ENCODE measurements at regions not wholly inside any gene's neighbourhood (a gene's known extent, or its start where the extent isn't known, plus 50 kb on each side); places are given as distances from the start of the nearest gene placed in this dataset.

GRCh38 chr14:58978343-58978742, 210.1 kb upstream of the DAAM1 start:
- no peaks in the 10 kb centered on the region for H3K9me3 ChIP-seq (replicated peaks in 1 of 2; ENCODE audit: control insufficient read depth in 1 of 2, insufficient read depth in 1 of 2, low read length in 2 of 2)
- no peaks in the 10 kb centered on the region for H3K27me3 ChIP-seq (ENCODE audit: control insufficient read depth in 2 of 2, insufficient read depth in 2 of 2, low read length in 2 of 2)
- intact Hi-C loops (cut with micrococcal nuclease): no loop called here
- Mint-ChIP-seq H3K4me3 (no peak overlapping the region), H3K27ac (no peak overlapping the region), H3K27me3 (ENCODE audit: low read depth in 3 of 3) (peaks cover 0 to 2% (median 0%) of the 10 kb centered on the region in 3 donors), H3K36me3 (no peaks in the 10 kb centered on the region), H3K9me3 (no peaks in the 10 kb centered on the region), H3K4me1 (no peaks in the 10 kb centered on the region)
- TF ChIP-seq, protein P1, sequence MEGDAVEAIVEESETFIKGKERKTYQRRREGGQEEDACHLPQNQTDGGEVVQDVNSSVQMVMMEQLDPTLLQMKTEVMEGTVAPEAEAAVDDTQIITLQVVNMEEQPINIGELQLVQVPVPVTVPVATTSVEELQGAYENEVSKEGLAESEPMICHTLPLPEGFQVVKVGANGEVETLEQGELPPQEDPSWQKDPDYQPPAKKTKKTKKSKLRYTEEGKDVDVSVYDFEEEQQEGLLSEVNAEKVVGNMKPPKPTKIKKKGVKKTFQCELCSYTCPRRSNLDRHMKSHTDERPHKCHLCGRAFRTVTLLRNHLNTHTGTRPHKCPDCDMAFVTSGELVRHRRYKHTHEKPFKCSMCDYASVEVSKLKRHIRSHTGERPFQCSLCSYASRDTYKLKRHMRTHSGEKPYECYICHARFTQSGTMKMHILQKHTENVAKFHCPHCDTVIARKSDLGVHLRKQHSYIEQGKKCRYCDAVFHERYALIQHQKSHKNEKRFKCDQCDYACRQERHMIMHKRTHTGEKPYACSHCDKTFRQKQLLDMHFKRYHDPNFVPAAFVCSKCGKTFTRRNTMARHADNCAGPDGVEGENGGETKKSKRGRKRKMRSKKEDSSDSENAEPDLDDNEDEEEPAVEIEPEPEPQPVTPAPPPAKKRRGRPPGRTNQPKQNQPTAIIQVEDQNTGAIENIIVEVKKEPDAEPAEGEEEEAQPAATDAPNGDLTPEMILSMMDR (IDR thresholded peaks at IDR 0.05): no peak
- no peak overlapping the region for H3K4me3 ChIP-seq (replicated peaks in 1 of 3; ENCODE audit: low read depth in 2 of 3, low read length in 3 of 3)
- H3K36me3 ChIP-seq (replicated peaks in 1 of 2; ENCODE audit: control insufficient read depth in 1 of 2, insufficient read depth in 2 of 2, low read length in 2 of 2): no peaks in the 10 kb centered on the region
- no peak overlapping the region for H3K27ac ChIP-seq (ENCODE audit: low read depth in 1 of 2, low read length in 2 of 2)
- H3K4me1 ChIP-seq (ENCODE audit: control insufficient read depth in 1 of 2, insufficient read depth in 2 of 2, low read length in 2 of 2): no peaks in the 10 kb centered on the region
- no peak overlapping the region for H2AFZ ChIP-seq (ENCODE audit: insufficient read depth, low read depth, low read length, poor library complexity, severe bottlenecking)
- DNase-seq: no peak
- no peaks in the 10 kb centered on the region for H4K20me1 ChIP-seq (ENCODE audit: insufficient read depth, low read length)
- WGBS (ENCODE audit: insufficient coverage): 100% methylated on average over 2 of the region's 4 CpGs
- no peak overlapping the region for H3K9ac ChIP-seq (ENCODE audit: insufficient read depth, low read length, poor library complexity, severe bottlenecking)
- H3K79me2 ChIP-seq (ENCODE audit: insufficient read depth, low read length): no peaks in the 10 kb centered on the region
- no peak overlapping the region for H3K4me2 ChIP-seq (replicated peaks; ENCODE audit: extremely low read depth, low read length, poor library complexity, severe bottlenecking)

GRCh38 chr14:58979325-58979724, 209.1 kb upstream of the DAAM1 start:
- Histone ChIP-seq H3K27ac (ENCODE audit: low read depth in 1 of 2, low read length in 2 of 2) (no peak overlapping the region), H3K9ac (ENCODE audit: insufficient read depth, low read length, poor library complexity, severe bottlenecking) (no peak overlapping the region), H3K4me1 (ENCODE audit: control insufficient read depth in 1 of 2, insufficient read depth in 2 of 2, low read length in 2 of 2) (no peaks in the 10 kb centered on the region), H3K9me3 (replicated peaks in 1 of 2; ENCODE audit: control insufficient read depth in 1 of 2, insufficient read depth in 1 of 2, low read length in 2 of 2) (no peaks in the 10 kb centered on the region), H3K79me2 (ENCODE audit: insufficient read depth, low read length) (no peaks in the 10 kb centered on the region), H2AFZ (ENCODE audit: insufficient read depth, low read depth, low read length, poor library complexity, severe bottlenecking) (no peak overlapping the region), H3K4me2 (replicated peaks; ENCODE audit: extremely low read depth, low read length, poor library complexity, severe bottlenecking) (no peak overlapping the region), H3K27me3 (ENCODE audit: control insufficient read depth in 2 of 2, insufficient read depth in 2 of 2, low read length in 2 of 2) (no peaks in the 10 kb centered on the region), H3K4me3 (replicated peaks in 1 of 3; ENCODE audit: low read depth in 2 of 3, low read length in 3 of 3) (no peak overlapping the region), H3K36me3 (replicated peaks in 1 of 2; ENCODE audit: control insufficient read depth in 1 of 2, insufficient read depth in 2 of 2, low read length in 2 of 2) (no peaks in the 10 kb centered on the region), H4K20me1 (ENCODE audit: insufficient read depth, low read length) (no peaks in the 10 kb centered on the region)
- intact Hi-C loops (cut with micrococcal nuclease): no loop called here
- no peak overlapping the region for H3K27ac Mint-ChIP-seq
- 100% methylated on average over 3 of the region's 6 CpGs for WGBS (ENCODE audit: insufficient coverage)
- H3K27me3 Mint-ChIP-seq (ENCODE audit: low read depth in 3 of 3): peaks cover 0 to 2% (median 0%) of the 10 kb centered on the region in 3 donors
- H3K36me3 Mint-ChIP-seq: no peaks in the 10 kb centered on the region
- H3K4me3 Mint-ChIP-seq: no peak overlapping the region
- no peaks in the 10 kb centered on the region for H3K9me3 Mint-ChIP-seq
- no peaks in the 10 kb centered on the region for H3K4me1 Mint-ChIP-seq
- no peak for DNase-seq
- TF ChIP-seq, protein P1 (IDR thresholded peaks at IDR 0.05): no peak

All from CD14-positive monocyte (primary cell).